ENCODE measurements at regions not wholly inside any gene's neighbourhood (a gene's known extent, or its start where the extent isn't known, plus 50 kb on each side); places are given as distances from the start of the nearest gene placed in this dataset.
A peak's percentile ranks its signal among the peaks of the same experiment; 100 is the strongest.

- Histone ChIP-seq H3K4me1 (no peaks in the 10 kb centered on the region), H3K27ac (no peak overlapping the region), H3K4me3 (no peak overlapping the region), H3K9me3 (no peaks in the 10 kb centered on the region), H3K27me3 (peaks cover 0 to 8% of the 10 kb centered on the region in 2 donors), H3K36me3 (no peaks in the 10 kb centered on the region)
- no peak for DNase-seq
- intact Hi-C loops (cut with DNase I): no loop called here
- TF ChIP-seq CTCF (IDR thresholded peaks at IDR 0.05): no peak
- no peak for ATAC-seq
Observed at GRCh38 chr17:33816036-33816435, 439.0 kb upstream of the CCL2 start.

GRCh38 chr17:33816842-33817617 is 438.1 kb upstream of the CCL2 start:
- no peak for TF ChIP-seq CTCF (IDR thresholded peaks at IDR 0.05)
- Histone ChIP-seq H3K9me3 (no peaks in the 10 kb centered on the region), H3K27me3 (peaks cover 0 to 18% of the 10 kb centered on the region in 2 donors), H3K4me1 (no peaks in the 10 kb centered on the region), H3K27ac (no peak overlapping the region), H3K4me3 (no peak overlapping the region), H3K36me3 (no peaks in the 10 kb centered on the region)
- DNase-seq (peak in 1 of 4 donors; percentile 60), ATAC-seq (no peak)
- intact Hi-C loops (cut with DNase I): no loop called here

- Histone ChIP-seq H3K27me3 (peaks cover 0 to 35% of the 10 kb centered on the region in 2 donors), H3K36me3 (no peaks in the 10 kb centered on the region), H3K27ac (no peak overlapping the region), H3K4me1 (no peaks in the 10 kb centered on the region), H3K4me3 (no peak overlapping the region), H3K9me3 (no peaks in the 10 kb centered on the region)
- intact Hi-C loops (cut with DNase I): no loop called here
- ATAC-seq: no peak
- DNase-seq: no peak
- TF ChIP-seq CTCF (IDR thresholded peaks at IDR 0.05): no peak
Observed at GRCh38 chr17:33819539-33819938, 435.5 kb upstream of the CCL2 start.

- no peak for ATAC-seq
- DNase-seq: no peak
- no peaks in the 10 kb centered on the region for H3K27me3 ChIP-seq
- no peaks in the 10 kb centered on the region for H3K4me1 ChIP-seq
- H3K9me3 ChIP-seq: no peaks in the 10 kb centered on the region
- no peak overlapping the region for H3K4me3 ChIP-seq
- no peak overlapping the region for H3K27ac ChIP-seq
- no peak for TF ChIP-seq CTCF (IDR thresholded peaks at IDR 0.05)
- intact Hi-C loops (cut with DNase I): no loop called here
- H3K36me3 ChIP-seq: no peaks in the 10 kb centered on the region
Observed at GRCh38 chr17:33832262-33832661, 422.8 kb upstream of the CCL2 start.

- DNase-seq (no peak), ATAC-seq (no peak)
- Histone ChIP-seq H3K4me1 (no peaks in the 10 kb centered on the region), H3K36me3 (no peaks in the 10 kb centered on the region), H3K9me3 (no peaks in the 10 kb centered on the region), H3K27me3 (peaks cover 0 to 18% of the 10 kb centered on the region in 2 donors), H3K4me3 (no peak overlapping the region), H3K27ac (no peak overlapping the region)
- no peak for TF ChIP-seq CTCF (IDR thresholded peaks at IDR 0.05)
- intact Hi-C loops (cut with DNase I): no loop called here
Observed at GRCh38 chr17:33837281-33837680, 417.8 kb upstream of the CCL2 start.

Data from left lung (tissue), 4 donors.